ENCODE measurements at regions not wholly inside any gene's neighbourhood (a gene's known extent, or its start where the extent isn't known, plus 50 kb on each side); places are given as distances from the start of the nearest gene placed in this dataset.

DNA sequence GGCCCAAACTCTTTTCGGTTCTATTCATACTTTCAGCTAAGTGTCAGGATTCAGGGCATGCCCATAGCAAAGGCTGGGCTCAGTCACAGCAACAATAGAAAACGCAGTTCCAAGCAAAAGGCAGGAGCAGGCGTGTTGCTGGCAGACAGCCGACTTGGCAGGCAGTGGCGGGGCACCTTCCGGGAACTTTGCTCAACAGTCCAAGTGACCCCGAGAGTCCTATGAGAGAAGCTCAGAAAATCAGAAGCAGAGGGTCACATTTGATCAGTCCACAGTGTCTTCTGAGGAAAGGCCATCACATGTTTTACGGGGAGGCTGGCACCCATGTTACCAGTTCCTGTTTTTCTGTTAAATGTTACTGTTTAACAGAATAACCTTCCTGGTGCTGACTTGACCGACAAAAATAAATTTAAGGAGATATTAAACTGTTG is 115.0 kb downstream of the DACT1 start:
- TF ChIP-seq POLR2A (IDR thresholded peaks at IDR 0.05) (no peak), CTCF (IDR thresholded peaks at IDR 0.05) (no peak)

Measured in vagina (tissue), 2 donors.